ENCODE measurements at regions not wholly inside any gene's neighbourhood (a gene's known extent, or its start where the extent isn't known, plus 50 kb on each side); places are given as distances from the start of the nearest gene placed in this dataset.
"Not testable (repeated sequence)": the region's sequence is repeated elsewhere in the genome, so short reads cannot be mapped to it uniquely, and the experiment has no call there.

- Histone ChIP-seq H3K36me3 (ENCODE audit: control insufficient read depth in 1 of 2, insufficient read depth in 2 of 2, low read length in 2 of 2) (no peaks in the 10 kb centered on the region), H3K4me3 (ENCODE audit: low read depth in 1 of 2, low read length in 2 of 2) (no peak overlapping the region), H3K9me3 (ENCODE audit: control insufficient read depth in 1 of 2, low read length in 2 of 2) (no peaks in the 10 kb centered on the region), H3K27me3 (ENCODE audit: low read depth, low read length) (no peaks in the 10 kb centered on the region), H3K27ac (ENCODE audit: low read length) (no peak overlapping the region), H3K4me1 (ENCODE audit: control insufficient read depth in 1 of 2, insufficient read depth in 2 of 2, low read length in 2 of 2) (no peaks in the 10 kb centered on the region)
These were observed 1099.0 kb upstream of the LRRTM1 start for GRCh38 chr2:81403508-81403907.

DNA sequence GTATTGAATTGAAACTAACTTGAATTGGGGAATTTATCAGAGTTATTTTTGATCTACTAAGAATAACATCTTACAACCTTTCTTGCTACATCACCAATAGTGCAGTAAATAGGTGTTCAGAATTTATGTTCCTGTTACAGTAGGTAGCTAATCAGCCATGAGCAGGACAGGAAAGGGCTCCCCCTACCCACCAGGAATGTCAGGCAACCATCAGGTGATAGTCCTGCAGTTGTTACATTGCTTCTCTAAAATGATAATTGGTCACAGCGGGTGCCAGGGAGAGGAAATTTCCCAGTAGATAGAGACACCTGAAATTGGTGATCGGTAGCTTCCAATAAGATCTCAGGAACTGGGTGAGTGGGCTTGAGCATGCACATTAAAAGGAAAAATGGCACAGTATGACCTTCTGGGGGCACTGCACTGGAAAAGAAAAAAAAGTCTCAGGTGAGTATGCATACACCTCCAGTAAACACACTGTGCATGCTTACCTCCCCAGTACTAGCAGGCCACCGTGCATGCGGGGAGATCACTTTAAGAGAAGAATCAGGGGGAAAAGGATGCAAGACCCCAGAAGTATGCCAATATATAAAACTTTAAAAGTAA is 1092.0 kb upstream of the LRRTM1 start:
- no peaks in the 10 kb centered on the region for H3K36me3 ChIP-seq (ENCODE audit: control insufficient read depth in 1 of 2, insufficient read depth in 2 of 2, low read length in 2 of 2)
- no peak overlapping the region for H3K4me3 ChIP-seq (ENCODE audit: low read depth in 1 of 2, low read length in 2 of 2)
- peaks cover 0 to 5% of the 10 kb centered on the region in 2 donors for H3K4me1 ChIP-seq (ENCODE audit: control insufficient read depth in 1 of 2, insufficient read depth in 2 of 2, low read length in 2 of 2)
- H3K27ac ChIP-seq (ENCODE audit: low read length): no peak overlapping the region
- H3K9me3 ChIP-seq (ENCODE audit: control insufficient read depth in 1 of 2, low read length in 2 of 2): no peaks in the 10 kb centered on the region
- no peaks in the 10 kb centered on the region for H3K27me3 ChIP-seq (ENCODE audit: low read depth, low read length)

- Histone ChIP-seq H3K27me3 (ENCODE audit: low read depth, low read length) (no peaks in the 10 kb centered on the region), H3K4me3 (ENCODE audit: low read depth in 1 of 2, low read length in 2 of 2) (no peak overlapping the region), H3K36me3 (ENCODE audit: control insufficient read depth in 1 of 2, insufficient read depth in 2 of 2, low read length in 2 of 2) (no peaks in the 10 kb centered on the region), H3K4me1 (ENCODE audit: control insufficient read depth in 1 of 2, insufficient read depth in 2 of 2, low read length in 2 of 2) (peaks cover 0 to 5% of the 10 kb centered on the region in 2 donors), H3K27ac (ENCODE audit: low read length) (no peak overlapping the region), H3K9me3 (ENCODE audit: control insufficient read depth in 1 of 2, low read length in 2 of 2) (no peaks in the 10 kb centered on the region)
These were observed 1091.2 kb upstream of the LRRTM1 start for GRCh38 chr2:81395746-81396145.

- H3K4me1 ChIP-seq (ENCODE audit: control insufficient read depth in 1 of 2, insufficient read depth in 2 of 2, low read length in 2 of 2): no peaks in the 10 kb centered on the region
- peaks cover 0 to 4% of the 10 kb centered on the region in 2 donors for H3K9me3 ChIP-seq (ENCODE audit: control insufficient read depth in 1 of 2, low read length in 2 of 2)
- no peaks in the 10 kb centered on the region for H3K36me3 ChIP-seq (ENCODE audit: control insufficient read depth in 1 of 2, insufficient read depth in 2 of 2, low read length in 2 of 2)
- H3K4me3 ChIP-seq (ENCODE audit: low read depth in 1 of 2, low read length in 2 of 2): no peak overlapping the region
- H3K27me3 ChIP-seq (ENCODE audit: low read depth, low read length): no peaks in the 10 kb centered on the region
- no peak overlapping the region for H3K27ac ChIP-seq (ENCODE audit: low read length)
These were observed 1084.7 kb upstream of the LRRTM1 start for GRCh38 chr2:81389203-81389602.

GRCh38 chr2:81363800-81364199 is 1059.2 kb upstream of the LRRTM1 start:
- Histone ChIP-seq H3K36me3 (ENCODE audit: control insufficient read depth in 1 of 2, insufficient read depth in 2 of 2, low read length in 2 of 2) (no peaks in the 10 kb centered on the region), H3K4me3 (ENCODE audit: low read depth in 1 of 2, low read length in 2 of 2) (no peak overlapping the region), H3K9me3 (ENCODE audit: control insufficient read depth in 1 of 2, low read length in 2 of 2) (peaks cover 0 to 2% of the 10 kb centered on the region in 2 donors), H3K4me1 (ENCODE audit: control insufficient read depth in 1 of 2, insufficient read depth in 2 of 2, low read length in 2 of 2) (no peaks in the 10 kb centered on the region), H3K27ac (ENCODE audit: low read length) (no peak overlapping the region), H3K27me3 (ENCODE audit: low read depth, low read length) (no peaks in the 10 kb centered on the region)

GRCh38 chr2:81362468-81362867 is 1057.9 kb upstream of the LRRTM1 start:
- H3K36me3 ChIP-seq (ENCODE audit: control insufficient read depth in 1 of 2, insufficient read depth in 2 of 2, low read length in 2 of 2); H3K9me3 ChIP-seq (ENCODE audit: control insufficient read depth in 1 of 2, low read length in 2 of 2); H3K27ac ChIP-seq (ENCODE audit: low read length); H3K4me3 ChIP-seq (ENCODE audit: low read depth in 1 of 2, low read length in 2 of 2); H3K27me3 ChIP-seq (ENCODE audit: low read depth, low read length); H3K4me1 ChIP-seq (ENCODE audit: control insufficient read depth in 1 of 2, insufficient read depth in 2 of 2, low read length in 2 of 2): not testable (repeated sequence)

GRCh38 chr2:81355436-81355835 is 1050.9 kb upstream of the LRRTM1 start:
- no peaks in the 10 kb centered on the region for H3K4me1 ChIP-seq (ENCODE audit: control insufficient read depth in 1 of 2, insufficient read depth in 2 of 2, low read length in 2 of 2)

DNA sequence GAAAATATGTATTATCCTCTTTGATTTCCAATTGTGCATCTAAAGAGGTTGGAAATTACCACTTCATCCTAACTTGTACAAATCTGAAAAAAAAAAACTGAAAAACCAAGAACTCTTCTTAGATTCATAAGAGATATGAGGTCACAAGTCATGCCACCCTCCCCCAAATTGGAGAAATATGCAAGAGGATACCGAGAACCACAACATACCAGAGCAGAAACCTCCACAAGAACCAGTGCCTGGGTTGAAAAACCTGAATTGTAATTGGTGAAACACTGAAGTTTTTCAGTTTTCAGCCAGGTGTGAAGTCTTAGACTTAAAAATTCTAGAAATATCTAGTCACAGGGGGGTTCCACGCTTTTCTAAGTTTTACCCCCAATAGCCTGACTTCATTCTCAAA is 1029.5 kb upstream of the LRRTM1 start:
- Histone ChIP-seq H3K36me3 (ENCODE audit: control insufficient read depth in 1 of 2, insufficient read depth in 2 of 2, low read length in 2 of 2) (no peaks in the 10 kb centered on the region), H3K9me3 (ENCODE audit: control insufficient read depth in 1 of 2, low read length in 2 of 2) (no peaks in the 10 kb centered on the region), H3K4me3 (ENCODE audit: low read depth in 1 of 2, low read length in 2 of 2) (no peak overlapping the region), H3K4me1 (ENCODE audit: control insufficient read depth in 1 of 2, insufficient read depth in 2 of 2, low read length in 2 of 2) (no peaks in the 10 kb centered on the region), H3K27ac (ENCODE audit: low read length) (no peak overlapping the region), H3K27me3 (ENCODE audit: low read depth, low read length) (no peaks in the 10 kb centered on the region)

More at GRCh38 chr2:81355436-81355835, 1050.9 kb upstream of the LRRTM1 start:
- Histone ChIP-seq H3K27ac (ENCODE audit: low read length) (no peak overlapping the region), H3K36me3 (ENCODE audit: control insufficient read depth in 1 of 2, insufficient read depth in 2 of 2, low read length in 2 of 2) (no peaks in the 10 kb centered on the region), H3K9me3 (ENCODE audit: control insufficient read depth in 1 of 2, low read length in 2 of 2) (peaks cover 0 to 7% of the 10 kb centered on the region in 2 donors), H3K27me3 (ENCODE audit: low read depth, low read length) (no peaks in the 10 kb centered on the region), H3K4me3 (ENCODE audit: low read depth in 1 of 2, low read length in 2 of 2) (no peak overlapping the region)

DNA sequence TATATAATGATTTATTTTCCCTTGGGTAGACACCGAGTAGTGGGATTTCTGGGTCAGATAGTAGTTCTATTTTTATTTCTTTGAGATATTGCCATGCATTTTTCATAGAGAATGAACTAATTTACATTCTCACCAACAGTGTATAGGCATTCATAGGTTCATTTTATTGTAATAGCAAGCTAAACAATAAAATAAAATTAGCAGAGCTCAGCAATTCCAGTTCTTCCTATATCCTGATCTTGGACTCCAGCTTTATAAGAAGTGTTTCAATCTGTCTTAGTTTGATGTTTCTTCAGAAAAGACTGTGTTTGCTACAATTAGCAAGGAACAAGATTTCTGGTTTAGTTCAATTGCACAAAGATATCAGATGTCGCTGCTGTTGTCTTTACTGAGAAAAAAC is 1024.4 kb upstream of the LRRTM1 start:
- H3K4me3 ChIP-seq (ENCODE audit: low read depth in 1 of 2, low read length in 2 of 2): no peak overlapping the region

GRCh38 chr2:81327911-81328310 is 1023.4 kb upstream of the LRRTM1 start:
- peaks cover 0 to 7% of the 10 kb centered on the region in 2 donors for H3K9me3 ChIP-seq (ENCODE audit: control insufficient read depth in 1 of 2, low read length in 2 of 2)
- H3K27me3 ChIP-seq (ENCODE audit: low read depth, low read length): no peaks in the 10 kb centered on the region

More for the DNA sequence above, 1024.4 kb upstream of the LRRTM1 start:
- Histone ChIP-seq H3K36me3 (ENCODE audit: control insufficient read depth in 1 of 2, insufficient read depth in 2 of 2, low read length in 2 of 2) (no peaks in the 10 kb centered on the region), H3K4me1 (ENCODE audit: control insufficient read depth in 1 of 2, insufficient read depth in 2 of 2, low read length in 2 of 2) (no peaks in the 10 kb centered on the region), H3K27ac (ENCODE audit: low read length) (no peak overlapping the region), H3K9me3 (ENCODE audit: control insufficient read depth in 1 of 2, low read length in 2 of 2) (peaks cover 0 to 3% of the 10 kb centered on the region in 2 donors), H3K27me3 (ENCODE audit: low read depth, low read length) (no peaks in the 10 kb centered on the region)

DNA sequence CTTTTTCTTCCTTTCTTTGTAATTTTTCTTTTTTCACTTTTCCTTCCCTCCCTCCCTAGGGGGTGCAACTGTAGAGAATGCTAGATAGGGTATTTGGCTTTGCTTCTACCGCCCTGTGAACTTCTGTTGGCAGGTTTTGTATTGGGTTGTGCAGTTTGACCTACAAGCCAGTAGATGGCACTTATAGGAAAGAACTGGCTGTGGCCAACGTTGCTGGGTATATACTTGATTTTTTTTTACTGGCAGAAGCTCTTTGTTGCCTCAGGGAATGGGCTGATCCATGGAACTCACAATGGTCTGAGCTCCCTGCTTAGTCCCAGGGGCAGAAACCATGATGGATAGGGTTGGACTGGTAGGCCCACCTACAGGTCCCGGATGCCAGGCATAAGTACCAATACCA is 1019.5 kb upstream of the LRRTM1 start:
- H3K4me3 ChIP-seq (ENCODE audit: low read depth in 1 of 2, low read length in 2 of 2): no peak overlapping the region
- no peaks in the 10 kb centered on the region for H3K36me3 ChIP-seq (ENCODE audit: control insufficient read depth in 1 of 2, insufficient read depth in 2 of 2, low read length in 2 of 2)
- no peaks in the 10 kb centered on the region for H3K27me3 ChIP-seq (ENCODE audit: low read depth, low read length)
- peaks cover 0 to 9% of the 10 kb centered on the region in 2 donors for H3K9me3 ChIP-seq (ENCODE audit: control insufficient read depth in 1 of 2, low read length in 2 of 2)
- no peak overlapping the region for H3K27ac ChIP-seq (ENCODE audit: low read length)
- H3K4me1 ChIP-seq (ENCODE audit: control insufficient read depth in 1 of 2, insufficient read depth in 2 of 2, low read length in 2 of 2): no peaks in the 10 kb centered on the region

More at GRCh38 chr2:81327911-81328310, 1023.4 kb upstream of the LRRTM1 start:
- Histone ChIP-seq H3K27ac (ENCODE audit: low read length) (no peak overlapping the region), H3K4me1 (ENCODE audit: control insufficient read depth in 1 of 2, insufficient read depth in 2 of 2, low read length in 2 of 2) (no peaks in the 10 kb centered on the region), H3K4me3 (ENCODE audit: low read depth in 1 of 2, low read length in 2 of 2) (no peak overlapping the region), H3K36me3 (ENCODE audit: control insufficient read depth in 1 of 2, insufficient read depth in 2 of 2, low read length in 2 of 2) (no peaks in the 10 kb centered on the region)

DNA sequence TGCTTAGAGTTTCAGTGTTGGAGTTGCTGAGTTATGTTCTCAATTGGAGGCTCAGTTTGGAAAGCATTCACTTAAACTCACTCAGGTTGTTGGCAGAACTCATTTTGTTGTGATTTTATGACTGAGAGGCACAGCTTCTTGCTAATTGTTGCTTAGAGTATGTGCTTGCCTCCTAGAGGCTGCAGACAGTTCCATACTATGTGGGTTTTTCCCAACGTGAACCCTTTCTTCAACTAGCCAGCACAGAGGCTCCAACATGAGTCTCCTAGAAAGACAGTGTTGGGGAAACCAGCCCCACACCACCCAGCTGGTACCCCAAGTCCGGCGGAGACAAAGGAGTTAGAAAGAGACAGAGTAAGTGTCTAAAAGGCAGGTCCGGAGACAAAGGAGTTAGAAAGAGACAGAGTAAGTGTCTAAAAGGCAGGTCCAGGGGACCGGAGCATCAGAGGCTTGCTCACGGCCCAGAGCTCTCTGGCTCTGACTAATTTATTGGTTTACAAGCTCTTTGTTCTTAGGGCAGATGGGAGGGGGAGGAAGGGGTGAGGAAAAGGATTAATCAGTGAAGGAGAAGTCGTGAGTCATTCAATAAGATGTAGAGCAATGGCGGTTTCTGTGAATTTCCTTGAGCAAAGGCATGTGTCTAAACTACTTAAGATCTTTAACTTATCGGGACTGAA is 999.7 kb upstream of the LRRTM1 start:
- Histone ChIP-seq H3K27ac (ENCODE audit: low read length) (no peak overlapping the region), H3K9me3 (ENCODE audit: control insufficient read depth in 1 of 2, low read length in 2 of 2) (peaks cover 0 to 3% of the 10 kb centered on the region in 2 donors), H3K36me3 (ENCODE audit: control insufficient read depth in 1 of 2, insufficient read depth in 2 of 2, low read length in 2 of 2) (no peaks in the 10 kb centered on the region), H3K27me3 (ENCODE audit: low read depth, low read length) (no peaks in the 10 kb centered on the region), H3K4me3 (ENCODE audit: low read depth in 1 of 2, low read length in 2 of 2) (no peak overlapping the region), H3K4me1 (ENCODE audit: control insufficient read depth in 1 of 2, insufficient read depth in 2 of 2, low read length in 2 of 2) (no peaks in the 10 kb centered on the region)

All from muscle layer of duodenum (tissue), 2 donors.